ENCODE measurements at regions not wholly inside any gene's neighbourhood (a gene's known extent, or its start where the extent isn't known, plus 50 kb on each side); places are given as distances from the start of the nearest gene placed in this dataset.

DNA sequence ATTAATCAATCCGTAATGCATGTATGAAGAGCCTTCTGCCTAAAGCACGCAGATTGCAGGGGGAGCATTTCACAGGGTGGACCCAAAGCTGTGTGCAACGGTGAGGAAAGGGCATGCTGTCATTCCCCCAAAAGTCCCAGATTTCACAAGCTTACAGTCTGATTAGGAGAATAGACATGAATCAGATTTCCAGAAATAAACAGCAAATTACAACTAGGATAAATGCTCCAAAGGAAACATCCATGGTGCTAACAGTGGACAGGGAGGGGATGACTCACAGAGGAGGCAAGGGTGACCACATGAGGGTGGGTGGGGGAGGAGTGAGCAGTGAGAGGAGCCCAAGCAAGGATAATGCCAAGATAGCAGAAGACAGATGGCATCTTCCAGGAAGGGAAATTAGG is 258.4 kb upstream of the TAS2R1 start:
- Mint-ChIP-seq H3K4me3 (no peak overlapping the region), H3K27me3 (ENCODE audit: low read depth) (no peaks in the 10 kb centered on the region), H3K9me3 (no peaks in the 10 kb centered on the region), H3K27ac (no peak overlapping the region), H3K36me3 (no peaks in the 10 kb centered on the region), H3K4me1 (no peaks in the 10 kb centered on the region)
- no peak for DNase-seq (ENCODE audit: low spot score in 2 of 2, unreplicated experiment in 2 of 2)
- TF ChIP-seq CTCF (IDR thresholded peaks at IDR 0.05; ENCODE audit: unreplicated experiment) = no peak

GRCh38 chr5:9885164-9885563 is 255.0 kb upstream of the TAS2R1 start:
- no peaks in the 10 kb centered on the region for H3K36me3 Mint-ChIP-seq
- no peak for TF ChIP-seq CTCF (IDR thresholded peaks at IDR 0.05; ENCODE audit: unreplicated experiment)
- no peaks in the 10 kb centered on the region for H3K4me1 Mint-ChIP-seq
- DNase-seq (ENCODE audit: low spot score in 2 of 2, unreplicated experiment in 2 of 2) = no peak
- peaks cover 13% of the 10 kb centered on the region for H3K9me3 Mint-ChIP-seq
- H3K27me3 Mint-ChIP-seq (ENCODE audit: low read depth) = no peaks in the 10 kb centered on the region
- no peak overlapping the region for H3K27ac Mint-ChIP-seq
- no peak overlapping the region for H3K4me3 Mint-ChIP-seq

- H3K4me1 Mint-ChIP-seq = no peaks in the 10 kb centered on the region
- no peak overlapping the region for H3K27ac Mint-ChIP-seq
- DNase-seq (ENCODE audit: low spot score in 2 of 2, unreplicated experiment in 2 of 2) = no peak
- TF ChIP-seq CTCF (IDR thresholded peaks at IDR 0.05; ENCODE audit: unreplicated experiment) = no peak
- no peaks in the 10 kb centered on the region for H3K36me3 Mint-ChIP-seq
- H3K9me3 Mint-ChIP-seq = peaks cover 13% of the 10 kb centered on the region
- no peaks in the 10 kb centered on the region for H3K27me3 Mint-ChIP-seq (ENCODE audit: low read depth)
- no peak overlapping the region for H3K4me3 Mint-ChIP-seq
Measured at GRCh38 chr5:9878206-9878605, 248.1 kb upstream of the TAS2R1 start.

DNA sequence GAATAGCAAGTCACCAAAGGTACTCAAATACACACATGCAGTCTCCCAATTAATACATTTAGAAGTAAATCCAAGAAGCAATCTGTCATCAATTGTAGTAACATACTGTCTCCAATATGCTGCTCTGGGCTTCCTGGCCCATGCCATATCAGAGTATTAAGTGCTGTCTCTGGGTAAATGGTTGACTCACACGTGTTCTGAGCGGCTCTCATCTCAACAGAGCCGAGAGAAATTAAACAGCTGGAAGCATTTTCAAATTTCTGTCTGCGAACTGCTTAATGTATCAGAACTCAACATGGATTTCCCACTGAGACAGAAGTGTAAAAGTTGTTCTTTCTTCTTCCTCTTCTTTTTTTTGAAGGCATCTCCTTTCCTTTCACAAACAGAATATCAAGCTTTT is 247.3 kb upstream of the TAS2R1 start:
- no peak overlapping the region for H3K27ac Mint-ChIP-seq
- no peak for DNase-seq (ENCODE audit: low spot score in 2 of 2, unreplicated experiment in 2 of 2)
- H3K36me3 Mint-ChIP-seq = no peaks in the 10 kb centered on the region
- no peaks in the 10 kb centered on the region for H3K4me1 Mint-ChIP-seq
- no peak overlapping the region for H3K4me3 Mint-ChIP-seq
- H3K9me3 Mint-ChIP-seq = peaks cover 13% of the 10 kb centered on the region
- no peak for TF ChIP-seq CTCF (IDR thresholded peaks at IDR 0.05; ENCODE audit: unreplicated experiment)
- H3K27me3 Mint-ChIP-seq (ENCODE audit: low read depth) = no peaks in the 10 kb centered on the region

DNA sequence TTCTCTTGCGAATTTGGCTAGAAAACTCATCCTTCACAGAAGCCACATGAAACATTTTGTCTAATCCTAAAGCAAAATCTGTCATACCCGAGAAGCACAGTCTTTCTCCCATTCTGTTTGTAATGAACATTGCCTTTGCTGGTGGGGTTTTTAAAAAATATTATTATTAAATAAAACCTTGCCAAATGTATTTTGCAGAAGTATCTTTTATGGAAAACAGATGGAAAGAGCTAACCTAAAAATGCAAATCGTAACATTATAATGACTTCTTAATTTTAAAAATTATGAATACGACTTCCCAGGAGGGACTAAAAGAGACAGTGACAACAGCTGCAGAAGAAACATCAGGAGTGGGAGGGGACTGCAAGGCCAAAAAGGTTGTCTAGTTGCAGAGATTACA is 246.3 kb upstream of the TAS2R1 start:
- H3K9me3 Mint-ChIP-seq = peaks cover 6% of the 10 kb centered on the region
- H3K4me1 Mint-ChIP-seq = no peaks in the 10 kb centered on the region
- no peak for DNase-seq (ENCODE audit: low spot score in 2 of 2, unreplicated experiment in 2 of 2)
- TF ChIP-seq CTCF (IDR thresholded peaks at IDR 0.05; ENCODE audit: unreplicated experiment) = no peak
- H3K36me3 Mint-ChIP-seq = no peaks in the 10 kb centered on the region
- no peak overlapping the region for H3K4me3 Mint-ChIP-seq
- no peak overlapping the region for H3K27ac Mint-ChIP-seq
- no peaks in the 10 kb centered on the region for H3K27me3 Mint-ChIP-seq (ENCODE audit: low read depth)

- H3K9me3 Mint-ChIP-seq = peaks cover 56% of the 10 kb centered on the region
- H3K36me3 Mint-ChIP-seq = peaks cover 13% of the 10 kb centered on the region
- no peak for TF ChIP-seq CTCF (IDR thresholded peaks at IDR 0.05; ENCODE audit: unreplicated experiment)
- no peak for DNase-seq (ENCODE audit: low spot score in 2 of 2, unreplicated experiment in 2 of 2)
- no peak overlapping the region for H3K4me3 Mint-ChIP-seq
- H3K27ac Mint-ChIP-seq = no peak overlapping the region
- no peaks in the 10 kb centered on the region for H3K4me1 Mint-ChIP-seq
- H3K27me3 Mint-ChIP-seq (ENCODE audit: low read depth) = no peaks in the 10 kb centered on the region
Measured at GRCh38 chr5:9869616-9870288, 239.6 kb upstream of the TAS2R1 start.

Data from mesothelial cell of epicardium (in vitro differentiated cells).